ENCODE measurements at regions not wholly inside any gene's neighbourhood (a gene's known extent, or its start where the extent isn't known, plus 50 kb on each side); places are given as distances from the start of the nearest gene placed in this dataset.
"Not testable (repeated sequence)": the region's sequence is repeated elsewhere in the genome, so short reads cannot be mapped to it uniquely, and the experiment has no call there.

DNA sequence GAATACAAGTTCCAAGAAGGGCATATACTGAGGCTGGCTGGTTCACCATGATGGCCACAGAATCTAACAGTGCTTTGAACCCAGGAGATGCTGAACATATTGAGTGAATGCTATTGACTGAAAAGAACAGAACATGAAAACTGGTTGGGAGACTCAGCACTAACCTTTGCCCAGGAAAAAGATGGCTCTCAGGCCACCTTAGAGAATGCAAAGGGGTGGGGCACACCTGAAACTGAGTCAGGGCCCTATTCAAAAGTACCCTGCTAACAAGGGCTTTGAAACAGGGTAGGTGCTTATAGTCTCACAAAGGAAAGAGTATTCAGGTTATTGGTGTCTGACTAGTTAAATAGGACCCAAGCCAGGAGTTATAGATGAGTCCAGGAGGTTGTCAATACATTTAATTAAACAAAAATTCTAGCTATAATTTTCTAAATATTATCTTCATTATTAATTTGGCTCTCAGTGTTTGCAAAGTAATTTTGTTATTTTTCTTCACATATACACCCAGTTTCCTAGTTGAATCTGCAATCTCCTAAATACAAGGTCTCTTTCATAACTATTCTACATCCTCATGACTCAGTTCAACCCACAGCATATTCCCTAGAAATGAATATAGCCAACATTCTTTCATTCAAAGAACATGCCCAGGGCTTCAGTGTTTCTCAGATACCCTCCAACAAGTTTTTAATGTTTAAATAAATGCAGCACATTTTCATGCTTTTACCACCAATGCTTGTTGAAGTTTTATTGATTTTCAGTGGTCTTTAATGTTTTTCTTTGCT is 144.2 kb upstream of the RAPGEF2 start:
- Histone ChIP-seq H3K4me2 (ENCODE audit: low read length) (no peak overlapping the region), H3K79me1 (ENCODE audit: low read length) (no peaks in the 10 kb centered on the region), H4K91ac (ENCODE audit: low read depth, low read length) (no peak overlapping the region), H2BK5ac (ENCODE audit: low read depth, low read length, poor library complexity) (no peak overlapping the region), H3K27me3 (ENCODE audit: insufficient read depth, low read length) (no peaks in the 10 kb centered on the region), H3K4ac (ENCODE audit: low read depth, low read length) (no peak overlapping the region), H2AFZ (ENCODE audit: insufficient read depth, low read length, poor library complexity) (no peak overlapping the region), H3K27ac (ENCODE audit: low read depth, low read length) (no peak overlapping the region), H3K4me1 (ENCODE audit: control insufficient read depth in 1 of 2, insufficient read depth in 2 of 2, low read length in 2 of 2) (no peaks in the 10 kb centered on the region), H3K18ac (ENCODE audit: low read length) (no peak overlapping the region), H2BK120ac (ENCODE audit: insufficient read depth, low read length, poor library complexity) (no peak overlapping the region), H3K4me3 (ENCODE audit: low read depth, low read length) (no peak overlapping the region), H4K8ac (ENCODE audit: low read depth, low read length) (no peak overlapping the region), H2AK5ac (ENCODE audit: low read length) (no peak overlapping the region), H4K12ac (ENCODE audit: low read depth, low read length) (no peak overlapping the region), H3K79me2 (ENCODE audit: control insufficient read depth, insufficient read depth, low read length, poor library complexity) (no peaks in the 10 kb centered on the region), H3K9me3 (ENCODE audit: insufficient read depth, low read depth, low read length) (no peaks in the 10 kb centered on the region), H3K36me3 (ENCODE audit: control insufficient read depth in 1 of 2, insufficient read depth in 2 of 2, low read length in 2 of 2) (no peaks in the 10 kb centered on the region), H3K23ac (ENCODE audit: low read length) (no peak overlapping the region), H3K9ac (ENCODE audit: low read length) (no peak overlapping the region), H3K14ac (ENCODE audit: low read length) (no peak overlapping the region), H2BK12ac (ENCODE audit: low read length) (no peak overlapping the region)
- DNase-seq, result no peak

DNA sequence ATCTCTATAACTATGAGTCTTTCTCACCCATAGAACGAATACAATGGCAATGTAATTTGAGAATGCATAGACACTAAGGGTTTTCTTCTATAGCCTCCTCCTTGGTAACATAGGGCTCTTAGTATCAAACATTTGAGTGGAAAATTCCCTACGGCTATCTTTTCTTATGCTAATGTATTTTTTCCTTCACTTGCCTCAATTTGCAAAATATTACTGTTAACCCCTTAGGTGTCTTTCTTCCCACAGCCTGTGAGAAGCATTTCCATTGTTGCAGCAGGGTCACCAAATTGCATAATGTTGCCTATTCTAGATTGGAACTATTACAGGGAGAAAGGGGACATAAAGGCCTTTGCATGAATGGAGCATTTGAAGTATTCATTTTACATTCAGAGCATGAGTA is 140.5 kb upstream of the RAPGEF2 start:
- Histone ChIP-seq H4K91ac (ENCODE audit: low read depth, low read length) (no peak overlapping the region), H3K79me2 (ENCODE audit: control insufficient read depth, insufficient read depth, low read length, poor library complexity) (no peaks in the 10 kb centered on the region), H2BK5ac (ENCODE audit: low read depth, low read length, poor library complexity) (no peak overlapping the region), H4K8ac (ENCODE audit: low read depth, low read length) (no peak overlapping the region), H3K4me1 (ENCODE audit: control insufficient read depth in 1 of 2, insufficient read depth in 2 of 2, low read length in 2 of 2) (no peaks in the 10 kb centered on the region), H3K36me3 (ENCODE audit: control insufficient read depth in 1 of 2, insufficient read depth in 2 of 2, low read length in 2 of 2) (no peaks in the 10 kb centered on the region), H3K4me3 (ENCODE audit: low read depth, low read length) (no peak overlapping the region), H3K27me3 (ENCODE audit: insufficient read depth, low read length) (no peaks in the 10 kb centered on the region), H3K23ac (ENCODE audit: low read length) (no peak overlapping the region), H2BK12ac (ENCODE audit: low read length) (no peak overlapping the region), H3K9me3 (ENCODE audit: insufficient read depth, low read depth, low read length) (no peaks in the 10 kb centered on the region), H2AFZ (ENCODE audit: insufficient read depth, low read length, poor library complexity) (no peak overlapping the region), H2AK5ac (ENCODE audit: low read length) (no peak overlapping the region), H3K27ac (ENCODE audit: low read depth, low read length) (no peak overlapping the region), H3K4ac (ENCODE audit: low read depth, low read length) (no peak overlapping the region), H3K79me1 (ENCODE audit: low read length) (no peaks in the 10 kb centered on the region), H3K4me2 (ENCODE audit: low read length) (no peak overlapping the region), H3K14ac (ENCODE audit: low read length) (no peak overlapping the region), H2BK120ac (ENCODE audit: insufficient read depth, low read length, poor library complexity) (no peak overlapping the region), H3K9ac (ENCODE audit: low read length) (no peak overlapping the region), H3K18ac (ENCODE audit: low read length) (no peak overlapping the region), H4K12ac (ENCODE audit: low read depth, low read length) (no peak overlapping the region)
- DNase-seq, result no peak
- WGBS (ENCODE audit: extremely low coverage, insufficient coverage, insufficient read length), result no CpG with 5 or more reads among the region's 2 CpGs

DNA sequence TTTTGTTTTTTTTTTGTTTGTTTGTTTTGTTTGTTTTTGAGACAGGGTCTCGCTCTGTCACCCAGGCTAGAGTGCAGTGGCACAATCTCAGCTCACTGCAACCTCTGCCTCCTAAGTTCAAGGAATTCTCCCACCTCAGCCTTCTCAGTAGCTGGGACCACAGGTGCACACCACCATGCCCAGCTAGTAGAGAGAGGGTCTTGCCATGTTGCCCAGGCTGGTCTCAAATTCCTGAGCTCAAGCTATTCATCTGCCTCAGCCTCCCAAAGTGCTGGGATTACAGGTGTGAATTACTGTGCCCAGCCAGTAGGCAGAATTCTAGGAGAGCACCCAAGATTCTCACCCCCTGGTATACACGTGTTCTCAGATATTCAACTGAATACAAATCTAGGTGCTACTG is 139.6 kb upstream of the RAPGEF2 start:
- WGBS (ENCODE audit: extremely low coverage, insufficient coverage, insufficient read length), result no CpG with 5 or more reads among the region's 2 CpGs
- not testable (repeated sequence) for H3K27ac ChIP-seq (ENCODE audit: low read depth, low read length); H3K23ac ChIP-seq (ENCODE audit: low read length); H2BK120ac ChIP-seq (ENCODE audit: insufficient read depth, low read length, poor library complexity); H3K9ac ChIP-seq (ENCODE audit: low read length); H3K4ac ChIP-seq (ENCODE audit: low read depth, low read length); H2BK12ac ChIP-seq (ENCODE audit: low read length); H3K18ac ChIP-seq (ENCODE audit: low read length); H3K4me3 ChIP-seq (ENCODE audit: low read depth, low read length); H3K4me2 ChIP-seq (ENCODE audit: low read length); H4K12ac ChIP-seq (ENCODE audit: low read depth, low read length); H2AFZ ChIP-seq (ENCODE audit: insufficient read depth, low read length, poor library complexity); H3K14ac ChIP-seq (ENCODE audit: low read length); H3K27me3 ChIP-seq (ENCODE audit: insufficient read depth, low read length); H4K8ac ChIP-seq (ENCODE audit: low read depth, low read length); H3K9me3 ChIP-seq (ENCODE audit: insufficient read depth, low read depth, low read length); H3K79me1 ChIP-seq (ENCODE audit: low read length); DNase-seq; H3K36me3 ChIP-seq (ENCODE audit: control insufficient read depth in 1 of 2, insufficient read depth in 2 of 2, low read length in 2 of 2); H3K4me1 ChIP-seq (ENCODE audit: control insufficient read depth in 1 of 2, insufficient read depth in 2 of 2, low read length in 2 of 2); H2BK5ac ChIP-seq (ENCODE audit: low read depth, low read length, poor library complexity); H2AK5ac ChIP-seq (ENCODE audit: low read length); H4K91ac ChIP-seq (ENCODE audit: low read depth, low read length); H3K79me2 ChIP-seq (ENCODE audit: control insufficient read depth, insufficient read depth, low read length, poor library complexity)

DNA sequence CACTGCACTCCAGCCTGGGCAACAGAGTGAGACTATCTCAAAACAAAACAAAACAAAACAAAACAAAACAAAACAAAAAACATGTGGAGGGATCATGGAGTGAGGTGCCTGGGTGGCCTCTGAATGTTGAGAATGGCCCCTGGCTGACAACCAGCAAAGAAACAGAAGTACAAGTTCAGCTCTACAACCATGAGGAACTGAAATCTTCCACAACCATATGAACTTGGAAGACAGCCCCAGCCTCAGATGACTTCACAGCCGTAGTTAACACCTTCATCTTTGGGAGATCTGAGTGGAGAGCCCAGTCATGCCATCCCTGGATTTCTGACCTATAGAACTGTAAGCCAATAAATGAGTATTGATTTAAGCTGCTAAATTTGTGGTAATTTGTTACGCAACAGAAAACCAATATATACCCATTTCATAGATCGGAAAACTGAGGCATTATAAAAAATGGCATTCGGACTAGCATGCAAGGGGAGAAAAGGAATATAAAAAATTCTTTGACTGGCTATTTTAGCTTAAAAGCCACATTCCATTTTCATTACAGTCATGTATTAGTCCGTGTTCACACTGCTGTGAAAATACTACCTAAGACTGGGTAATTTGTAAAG is 138.7 kb upstream of the RAPGEF2 start:
- H3K4me2 ChIP-seq (ENCODE audit: low read length), result no peak overlapping the region
- H3K4ac ChIP-seq (ENCODE audit: low read depth, low read length), result no peak overlapping the region
- no peaks in the 10 kb centered on the region for H3K36me3 ChIP-seq (ENCODE audit: control insufficient read depth in 1 of 2, insufficient read depth in 2 of 2, low read length in 2 of 2)
- H3K23ac ChIP-seq (ENCODE audit: low read length), result no peak overlapping the region
- H2BK120ac ChIP-seq (ENCODE audit: insufficient read depth, low read length, poor library complexity), result no peak overlapping the region
- H3K4me1 ChIP-seq (ENCODE audit: control insufficient read depth in 1 of 2, insufficient read depth in 2 of 2, low read length in 2 of 2), result no peaks in the 10 kb centered on the region
- DNase-seq, result no peak
- H3K9me3 ChIP-seq (ENCODE audit: insufficient read depth, low read depth, low read length), result no peaks in the 10 kb centered on the region
- no peak overlapping the region for H3K27ac ChIP-seq (ENCODE audit: low read depth, low read length)
- H3K79me2 ChIP-seq (ENCODE audit: control insufficient read depth, insufficient read depth, low read length, poor library complexity), result no peaks in the 10 kb centered on the region
- WGBS (ENCODE audit: extremely low coverage, insufficient coverage, insufficient read length), result no CpG with 5 or more reads among the region's 5 CpGs
- H2BK12ac ChIP-seq (ENCODE audit: low read length), result no peak overlapping the region
- H3K9ac ChIP-seq (ENCODE audit: low read length), result no peak overlapping the region
- H2AFZ ChIP-seq (ENCODE audit: insufficient read depth, low read length, poor library complexity), result no peak overlapping the region
- no peaks in the 10 kb centered on the region for H3K79me1 ChIP-seq (ENCODE audit: low read length)
- H4K91ac ChIP-seq (ENCODE audit: low read depth, low read length), result no peak overlapping the region
- no peak overlapping the region for H2BK5ac ChIP-seq (ENCODE audit: low read depth, low read length, poor library complexity)
- H2AK5ac ChIP-seq (ENCODE audit: low read length), result no peak overlapping the region
- H4K8ac ChIP-seq (ENCODE audit: low read depth, low read length), result no peak overlapping the region
- no peaks in the 10 kb centered on the region for H3K27me3 ChIP-seq (ENCODE audit: insufficient read depth, low read length)
- no peak overlapping the region for H3K14ac ChIP-seq (ENCODE audit: low read length)
- no peak overlapping the region for H3K18ac ChIP-seq (ENCODE audit: low read length)
- H3K4me3 ChIP-seq (ENCODE audit: low read depth, low read length), result no peak overlapping the region
- no peak overlapping the region for H4K12ac ChIP-seq (ENCODE audit: low read depth, low read length)
